HG02759 (cell line): ENCODE measurements at regions not wholly inside any gene's neighbourhood (a gene's known extent, or its start where the extent isn't known, plus 50 kb on each side); places are given as distances from the start of the nearest gene placed in this dataset.

Experiments used
- ATAC-seq: cut with Tn5 transposase; IDR thresholded peaks from one replicate; pipeline ENCODE4 v1.9.1; 2021; ENCODE audit warnings: mild to moderate bottlenecking, moderate library complexity; ENCODE audit not compliant: unreplicated experiment

DNA sequence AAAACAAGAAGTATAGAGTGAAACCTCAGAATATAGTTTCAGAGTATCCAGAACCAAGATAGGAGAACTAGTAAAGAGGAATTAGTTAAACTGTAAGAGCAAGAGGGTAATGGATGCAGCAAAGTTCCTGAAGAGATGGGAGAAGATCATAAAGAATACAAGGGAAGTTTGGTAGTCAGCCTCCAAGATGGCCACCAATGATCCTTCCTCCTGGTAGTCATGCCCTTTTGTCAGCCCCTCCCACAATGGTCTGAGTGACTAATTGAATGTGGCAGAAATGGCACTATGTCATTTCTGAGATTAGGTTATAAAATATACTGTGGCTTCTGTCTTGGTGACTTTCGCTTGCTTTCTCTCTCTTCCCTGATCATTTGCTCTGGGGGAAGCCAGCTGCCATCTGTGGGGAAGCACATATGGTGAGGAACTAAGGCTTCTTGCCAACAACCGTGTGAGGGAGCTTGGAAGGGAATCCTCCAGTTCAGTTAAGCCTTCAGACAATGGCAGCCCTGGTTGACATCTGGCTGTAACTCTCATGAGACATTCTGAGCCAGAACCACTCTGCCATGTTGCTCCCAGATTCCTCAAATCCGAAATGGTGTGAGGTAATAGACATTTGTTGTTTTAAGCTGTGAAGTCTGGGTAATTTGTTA, 55.3 kb upstream of the AMN1 start:
- ATAC-seq, result no peak

- no peak for ATAC-seq
Measured at GRCh38 chr12:31783556-31783955, 54.7 kb upstream of the AMN1 start.

- ATAC-seq, result no peak
Measured at GRCh38 chr12:31781894-31782540, 53.2 kb upstream of the AMN1 start.

DNA sequence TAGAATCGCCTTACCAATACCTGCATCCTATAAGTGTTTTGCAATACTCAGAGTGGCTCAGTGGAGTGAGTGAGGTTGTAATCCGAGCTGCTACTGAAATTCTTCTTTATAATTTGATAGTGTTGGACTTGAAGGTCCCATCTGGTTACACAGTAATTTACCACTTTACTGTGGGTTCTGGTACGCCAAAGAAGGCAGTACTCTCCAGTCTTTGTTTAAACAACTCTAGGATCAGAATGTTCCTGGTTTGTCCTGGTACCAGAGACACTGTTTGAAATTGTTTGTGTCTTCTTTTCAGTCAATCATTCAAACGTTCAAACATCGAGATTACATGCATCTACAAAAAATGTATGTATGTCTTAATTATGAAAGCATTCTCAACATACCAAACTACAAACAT, 51.3 kb upstream of the AMN1 start:
- ATAC-seq, result no peak

DNA sequence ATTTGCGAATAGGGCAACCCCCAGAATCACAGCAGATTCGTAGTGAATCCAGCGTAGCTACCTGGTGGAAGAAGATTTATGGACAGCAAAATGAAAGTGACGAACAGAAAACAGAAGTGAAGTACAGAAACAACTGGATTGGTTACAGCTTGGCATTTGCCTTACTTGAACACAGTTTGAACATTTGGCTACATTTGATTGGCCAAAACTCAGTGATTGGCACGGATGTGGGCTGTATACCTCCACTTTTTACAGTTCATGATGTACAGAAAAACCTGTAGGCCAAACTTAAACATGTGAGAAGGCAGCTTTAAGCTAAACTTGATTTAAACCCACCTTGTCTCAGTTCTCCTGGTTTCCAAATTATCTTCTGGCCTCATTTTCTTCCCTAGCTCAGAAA, 49.9 kb upstream of the AMN1 start:
- ATAC-seq, result no peak
